ENCODE measurements at regions not wholly inside any gene's neighbourhood (a gene's known extent, or its start where the extent isn't known, plus 50 kb on each side); places are given as distances from the start of the nearest gene placed in this dataset.
A peak's percentile ranks its signal among the peaks of the same experiment; 100 is the strongest.

GRCh38 chr9:18036422-18037187, 437.3 kb upstream of the ADAMTSL1 start:
- TF ChIP-seq CTCF (conservative IDR thresholded peaks at IDR 0.05; ENCODE audit: low read depth, low read length): no peak
- peak; percentile 75 for DNase-seq (ENCODE audit: low read depth)
- H3K4me3 ChIP-seq (ENCODE audit: low read length): no peak overlapping the region

- TF ChIP-seq CTCF (conservative IDR thresholded peaks at IDR 0.05; ENCODE audit: low read depth, low read length): no peak
- no peak overlapping the region for H3K4me3 ChIP-seq (ENCODE audit: low read length)
- no peak for DNase-seq (ENCODE audit: low read depth)
Observed at GRCh38 chr9:18037981-18038380, 436.0 kb upstream of the ADAMTSL1 start.

GRCh38 chr9:18040327-18040726, 433.6 kb upstream of the ADAMTSL1 start:
- no peak overlapping the region for H3K4me3 ChIP-seq (ENCODE audit: low read length)
- DNase-seq (ENCODE audit: low read depth): no peak
- no peak for TF ChIP-seq CTCF (conservative IDR thresholded peaks at IDR 0.05; ENCODE audit: low read depth, low read length)

- TF ChIP-seq CTCF (conservative IDR thresholded peaks at IDR 0.05; ENCODE audit: low read depth, low read length): no peak
- H3K4me3 ChIP-seq (ENCODE audit: low read length): no peak overlapping the region
- DNase-seq (ENCODE audit: low read depth): no peak
Observed at GRCh38 chr9:18043978-18044377, 430.0 kb upstream of the ADAMTSL1 start.

GRCh38 chr9:18045326-18045725, 428.6 kb upstream of the ADAMTSL1 start:
- DNase-seq (ENCODE audit: low read depth): no peak
- H3K4me3 ChIP-seq (ENCODE audit: low read length): no peak overlapping the region
- TF ChIP-seq CTCF (conservative IDR thresholded peaks at IDR 0.05; ENCODE audit: low read depth, low read length): no peak

GRCh38 chr9:18046068-18046467, 427.9 kb upstream of the ADAMTSL1 start:
- TF ChIP-seq CTCF (conservative IDR thresholded peaks at IDR 0.05; ENCODE audit: low read depth, low read length): no peak
- no peak overlapping the region for H3K4me3 ChIP-seq (ENCODE audit: low read length)
- no peak for DNase-seq (ENCODE audit: low read depth)

- no peak overlapping the region for H3K4me3 ChIP-seq (ENCODE audit: low read length)
- no peak for DNase-seq (ENCODE audit: low read depth)
- TF ChIP-seq CTCF (conservative IDR thresholded peaks at IDR 0.05; ENCODE audit: low read depth, low read length): no peak
Observed at GRCh38 chr9:18051638-18052037, 422.3 kb upstream of the ADAMTSL1 start.

Data from retinal pigment epithelial cell (primary cell).